ENCODE measurements at regions not wholly inside any gene's neighbourhood (a gene's known extent, or its start where the extent isn't known, plus 50 kb on each side); places are given as distances from the start of the nearest gene placed in this dataset.

DNA sequence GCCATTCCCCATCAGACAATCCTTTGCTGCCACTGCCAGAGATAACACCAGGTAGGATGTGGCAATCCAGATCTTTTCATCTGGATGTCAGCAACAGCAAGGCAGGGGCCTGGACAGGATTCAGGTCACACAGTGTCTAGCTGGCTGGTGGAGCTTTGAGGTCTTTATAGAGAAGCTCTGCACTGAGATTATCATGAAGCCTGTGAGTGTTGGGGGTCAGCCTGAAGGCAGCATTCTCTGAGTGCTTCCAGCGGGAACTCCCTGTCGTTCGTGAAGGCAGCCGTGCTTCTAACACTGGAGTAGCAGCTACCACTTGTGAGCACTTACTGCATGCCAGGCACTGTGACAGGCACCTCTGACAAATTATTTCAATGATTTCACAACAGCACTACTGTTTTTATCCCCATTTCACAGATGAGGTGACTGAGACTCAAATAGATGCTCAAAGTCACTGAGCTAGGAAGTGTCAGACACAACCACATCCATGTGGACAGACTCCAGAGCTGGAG lies 85.7 kb downstream of the SEMA4F start:
- in situ Hi-C loops (cut with HindIII; ENCODE audit: low pct_unique_long_range_greater_than_20kb, low sequenced_read_pairs) (no loop called here), intact Hi-C loops (cut with micrococcal nuclease; ENCODE audit: unreplicated experiment) (no loop called here)
- Histone ChIP-seq H3K4me3 (ENCODE audit: low read depth in 2 of 2, low read length in 2 of 2) (no peak overlapping the region), H3K4me1 (ENCODE audit: control insufficient read depth, insufficient read depth, low read length) (0 out of 2 replicates have a peak, but pooled peaks cover 3% of the 10 kb centered on the region), H3K36me3 (ENCODE audit: control insufficient read depth, insufficient read depth, low read length) (no peaks in the 10 kb centered on the region), H3K27me3 (ENCODE audit: control insufficient read depth, insufficient read depth, low read length) (no peaks in the 10 kb centered on the region), H3K9me3 (ENCODE audit: control insufficient read depth, insufficient read depth, low read depth, low read length) (peaks cover 10% of the 10 kb centered on the region; the same call in 1 of the 2 replicates), H3K27ac (ENCODE audit: low read length) (no peak overlapping the region)
- no TSS peak for BruUV-seq (replicated peaks)
- TF ChIP-seq, protein P1, sequence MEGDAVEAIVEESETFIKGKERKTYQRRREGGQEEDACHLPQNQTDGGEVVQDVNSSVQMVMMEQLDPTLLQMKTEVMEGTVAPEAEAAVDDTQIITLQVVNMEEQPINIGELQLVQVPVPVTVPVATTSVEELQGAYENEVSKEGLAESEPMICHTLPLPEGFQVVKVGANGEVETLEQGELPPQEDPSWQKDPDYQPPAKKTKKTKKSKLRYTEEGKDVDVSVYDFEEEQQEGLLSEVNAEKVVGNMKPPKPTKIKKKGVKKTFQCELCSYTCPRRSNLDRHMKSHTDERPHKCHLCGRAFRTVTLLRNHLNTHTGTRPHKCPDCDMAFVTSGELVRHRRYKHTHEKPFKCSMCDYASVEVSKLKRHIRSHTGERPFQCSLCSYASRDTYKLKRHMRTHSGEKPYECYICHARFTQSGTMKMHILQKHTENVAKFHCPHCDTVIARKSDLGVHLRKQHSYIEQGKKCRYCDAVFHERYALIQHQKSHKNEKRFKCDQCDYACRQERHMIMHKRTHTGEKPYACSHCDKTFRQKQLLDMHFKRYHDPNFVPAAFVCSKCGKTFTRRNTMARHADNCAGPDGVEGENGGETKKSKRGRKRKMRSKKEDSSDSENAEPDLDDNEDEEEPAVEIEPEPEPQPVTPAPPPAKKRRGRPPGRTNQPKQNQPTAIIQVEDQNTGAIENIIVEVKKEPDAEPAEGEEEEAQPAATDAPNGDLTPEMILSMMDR (IDR thresholded peaks at IDR 0.05), result no peak
- no peak for TF ChIP-seq TCF7L2 (IDR thresholded peaks at IDR 0.05; ENCODE audit: low read depth, low read length)
- no peak for TF ChIP-seq REST (IDR thresholded peaks at IDR 0.05; ENCODE audit: insufficient read depth in 1 of 2, low read depth in 2 of 2, low read length in 1 of 2)
- no peak for TF ChIP-seq POLR2AphosphoS5 (IDR thresholded peaks at IDR 0.05; ENCODE audit: low read depth, low read length)
- TF ChIP-seq SIN3A (IDR thresholded peaks at IDR 0.05; ENCODE audit: borderline replicate concordance, insufficient read depth, low read depth, low read length), result no peak
- DNase-seq (ENCODE audit: low read depth, low spot score) (no peak), ATAC-seq (no peak)
- ChIA-PET CTCF (no interaction called here), POLR2A (no interaction called here)

- intact Hi-C loops (cut with micrococcal nuclease; ENCODE audit: unreplicated experiment), result no loop called here
- ChIA-PET POLR2A (no interaction called here), CTCF (no interaction called here)
- no peak; the same call in 1 of the 2 replicates for ATAC-seq
- TF ChIP-seq POLR2AphosphoS5 (IDR thresholded peaks at IDR 0.05; ENCODE audit: low read depth, low read length) (no peak), TCF7L2 (IDR thresholded peaks at IDR 0.05; ENCODE audit: low read depth, low read length) (no peak), SIN3A (IDR thresholded peaks at IDR 0.05; ENCODE audit: borderline replicate concordance, insufficient read depth, low read depth, low read length) (no peak), REST (IDR thresholded peaks at IDR 0.05; ENCODE audit: insufficient read depth in 1 of 2, low read depth in 2 of 2, low read length in 1 of 2) (no peak)
- TF ChIP-seq, protein P1 (IDR thresholded peaks at IDR 0.05), result no peak
- Histone ChIP-seq H3K9me3 (ENCODE audit: control insufficient read depth, insufficient read depth, low read depth, low read length) (peaks cover 10% of the 10 kb centered on the region; the same call in 1 of the 2 replicates), H3K4me1 (ENCODE audit: control insufficient read depth, insufficient read depth, low read length) (0 out of 2 replicates have a peak, but pooled peaks cover 3% of the 10 kb centered on the region), H3K36me3 (ENCODE audit: control insufficient read depth, insufficient read depth, low read length) (no peaks in the 10 kb centered on the region), H3K27me3 (ENCODE audit: control insufficient read depth, insufficient read depth, low read length) (no peaks in the 10 kb centered on the region), H3K27ac (ENCODE audit: low read length) (no peak overlapping the region), H3K4me3 (ENCODE audit: low read depth in 2 of 2, low read length in 2 of 2) (0 out of 4 replicates have a peak overlapping the region, but pooled peaks of 1 of the 2 experiments have one; percentile 19)
- in situ Hi-C loops (cut with HindIII; ENCODE audit: low pct_unique_long_range_greater_than_20kb, low sequenced_read_pairs), result no loop called here
- no TSS peak for BruUV-seq (replicated peaks)
- no peak for DNase-seq (ENCODE audit: low read depth, low spot score)
These were observed 86.3 kb downstream of the SEMA4F start for GRCh38 chr2:74740395-74740740.
